Glomerular visceral epithelial cell (primary cell): ENCODE measurements at regions not wholly inside any gene's neighbourhood (a gene's known extent, or its start where the extent isn't known, plus 50 kb on each side); places are given as distances from the start of the nearest gene placed in this dataset.
"Not testable (repeated sequence)": the region's sequence is repeated elsewhere in the genome, so short reads cannot be mapped to it uniquely, and the experiment has no call there.

Source experiments
- DNase-seq: peaks from one replicate; pipeline ENCODE4 v3.0.0-alpha.2; 2016; ENCODE audit errors: extremely low spot score

GRCh38 chr12:68547318-68547717 is 63.4 kb upstream of the RAP1B start:
- DNase-seq = not testable (repeated sequence)

GRCh38 chr12:68552605-68553195 is 58.0 kb upstream of the RAP1B start:
- DNase-seq = not testable (repeated sequence)

GRCh38 chr12:68557011-68557730 is 53.5 kb upstream of the RAP1B start:
- peak; percentile 50 for DNase-seq

DNA sequence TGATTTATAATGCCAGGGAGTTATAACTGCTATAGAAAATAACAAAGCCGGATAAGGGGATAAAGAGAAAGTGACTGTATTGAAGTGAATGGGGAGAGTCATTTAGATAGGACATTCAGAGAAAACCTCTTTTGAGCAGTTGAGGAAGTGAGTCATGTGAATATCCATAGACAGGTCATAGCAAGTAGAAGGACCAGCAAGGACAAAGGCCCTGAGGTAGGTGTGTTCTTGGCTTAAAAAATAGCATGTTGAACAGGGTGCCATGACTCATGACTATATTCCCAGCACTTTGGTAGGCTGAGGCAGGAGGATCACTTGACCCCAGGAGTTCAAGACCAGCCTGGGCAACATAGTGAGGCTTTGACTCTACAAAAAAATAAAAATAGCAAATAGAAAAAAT is 51.5 kb upstream of the RAP1B start:
- no peak for DNase-seq

GRCh38 chr12:68559984-68560850 is 50.5 kb upstream of the RAP1B start:
- peak; percentile 48 for DNase-seq

GRCh38 chr12:68560851-68561422 is 49.8 kb upstream of the RAP1B start:
- no peak for DNase-seq
